Common myeloid progenitor, CD34-positive (primary cell): ENCODE measurements at regions not wholly inside any gene's neighbourhood (a gene's known extent, or its start where the extent isn't known, plus 50 kb on each side); places are given as distances from the start of the nearest gene placed in this dataset.

Experiments used
- CTCF ChIA-PET: fragments of 350-600 bp; sonication (Branson Sonifier 250); formaldehyde crosslinking; loops from one replicate; lab custom pipeline; 2021; ENCODE audit warnings: antibody characterized with exemption; lab: Charles Lee
- POLR2A ChIA-PET: fragments of 350-600 bp; sonication (Branson Sonifier 250); formaldehyde crosslinking; loops from one replicate; lab custom pipeline; 2021; ENCODE audit warnings: antibody characterized with exemption; lab: Charles Lee
- DNase-seq, 3 donors: peaks; one replicate each; pipeline versions ENCODE4 v3.0.0 to v3.0.0-alpha.2; 2013
- H3K27ac ChIP-seq, 2 experiments: 1 replicate in 1 of 2; 2 replicates in 1 of 2; pipeline ENCODE4 v1.7.0; 2013; ENCODE audit warnings: inconsistent platforms in 2 of 2, low read length in 2 of 2, mild to moderate bottlenecking in 2 of 2, low read depth in 1 of 2, moderate library complexity in 1 of 2; ENCODE audit not compliant: severe bottlenecking in 2 of 2, insufficient read depth in 1 of 2, poor library complexity in 1 of 2
- H3K27me3 ChIP-seq, 5 experiments: replicated peaks in 2 of 5; 1 replicate in 3 of 5; 2 replicates in 2 of 5; pipeline versions ENCODE4 v1.6.1 to v1.7.0; 2013; ENCODE audit warnings: low read length in 4 of 5, mild to moderate bottlenecking in 2 of 5, moderate library complexity in 2 of 5, inconsistent platforms in 1 of 5; ENCODE audit not compliant: insufficient read depth in 5 of 5, control insufficient read depth in 4 of 5
- H3K36me3 ChIP-seq, 4 experiments: 1 replicate in 2 of 4; 2 replicates in 2 of 4; pipeline versions ENCODE4 v1.6.1 to v1.7.0; 2013; ENCODE audit warnings: low read length in 3 of 4, control low read depth in 1 of 4, mild to moderate bottlenecking in 1 of 4; ENCODE audit not compliant: control insufficient read depth in 4 of 4, insufficient read depth in 4 of 4
- H3K4me1 ChIP-seq, 4 experiments: 1 replicate in 3 of 4; 2 replicates in 1 of 4; pipeline versions ENCODE4 v1.6.1 to v1.7.1; 2013; ENCODE audit warnings: low read length in 3 of 4, mild to moderate bottlenecking in 3 of 4, control low read depth in 1 of 4, inconsistent platforms in 1 of 4, moderate library complexity in 1 of 4; ENCODE audit not compliant: control insufficient read depth in 4 of 4, insufficient read depth in 4 of 4; ENCODE audit errors: control extremely low read depth in 1 of 4
- H3K4me3 ChIP-seq, 7 experiments: 1 replicate in 4 of 7; 2 replicates in 3 of 7; pipeline versions ENCODE4 v1.5.1 to v1.7.0; 2013; ENCODE audit warnings: mild to moderate bottlenecking in 7 of 7, low read length in 6 of 7, moderate library complexity in 6 of 7, inconsistent platforms in 2 of 7, low read depth in 2 of 7, control low read depth in 1 of 7; ENCODE audit not compliant: insufficient read depth in 4 of 7, control insufficient read depth in 1 of 7; ENCODE audit errors: extremely low read depth in 1 of 7
- H3K9me3 ChIP-seq, 5 experiments: 1 replicate in 4 of 5; 2 replicates in 1 of 5; pipeline versions ENCODE4 v1.6.1 to v1.7.1; 2013; ENCODE audit warnings: low read length in 4 of 5, mild to moderate bottlenecking in 2 of 5, inconsistent platforms in 1 of 5, low read depth in 1 of 5, moderate library complexity in 1 of 5; ENCODE audit not compliant: control insufficient read depth in 4 of 5, insufficient read depth in 2 of 5; ENCODE audit errors: control extremely low read depth in 1 of 5
- WGBS: methylation state at CpG from one replicate; pipeline ENCODE4 v1.1.5; 2013; ENCODE audit not compliant: insufficient coverage; 5-methylcytosine and 5-hydroxymethylcytosine counted together

- Histone ChIP-seq H3K4me3 (no peak overlapping the region), H3K4me1 (no peaks in the 10 kb centered on the region), H3K36me3 (no peaks in the 10 kb centered on the region), H3K27ac (no peak overlapping the region), H3K9me3 (peaks cover 0 to 4% (median 0%) of the 10 kb centered on the region in 5 experiments), H3K27me3 (peaks cover 0 to 6% (median 3%) of the 10 kb centered on the region in 5 experiments)
- 98% methylated on average over 6 of the region's 7 CpGs for WGBS
- POLR2A ChIA-PET, result no interaction called here
- DNase-seq, result no peak
- CTCF ChIA-PET, result no interaction called here
Measured at GRCh38 chr2:237200462-237200861, 114.8 kb downstream of the COPS8 start.

GRCh38 chr2:237201461-237202287 lies 116.0 kb downstream of the COPS8 start:
- no peaks in the 10 kb centered on the region for H3K36me3 ChIP-seq
- H3K4me3 ChIP-seq, result no peak overlapping the region
- H3K9me3 ChIP-seq, result peaks cover 0 to 4% (median 0%) of the 10 kb centered on the region in 5 experiments
- DNase-seq, result peak in 1 of 3 donors; percentile 1
- ChIA-PET POLR2A (interaction anchor here (0.7 kb wide), 1 partner anchor 172 kb away, joined by 3 read pairs; no protein-coding TSS in a partner anchor), CTCF (no interaction called here)
- H3K27me3 ChIP-seq, result peaks cover 0 to 4% (median 3%) of the 10 kb centered on the region in 5 experiments
- no peaks in the 10 kb centered on the region for H3K4me1 ChIP-seq
- no peak overlapping the region for H3K27ac ChIP-seq
- 89% methylated on average over 12 of the region's 14 CpGs for WGBS

- Histone ChIP-seq H3K27ac (no peak overlapping the region), H3K27me3 (peaks cover 0 to 4% (median 0%) of the 10 kb centered on the region in 5 experiments), H3K4me3 (no peak overlapping the region), H3K4me1 (no peaks in the 10 kb centered on the region), H3K9me3 (peaks cover 0 to 4% (median 0%) of the 10 kb centered on the region in 5 experiments), H3K36me3 (no peaks in the 10 kb centered on the region)
- 97% methylated on average over 11 of the region's 13 CpGs for WGBS
- DNase-seq, result no peak
- ChIA-PET CTCF (no interaction called here), POLR2A (no interaction called here)
Measured at GRCh38 chr2:237202288-237203030, 116.8 kb downstream of the COPS8 start.

GRCh38 chr2:237205043-237205541 lies 119.4 kb downstream of the COPS8 start:
- POLR2A ChIA-PET, result no interaction called here

GRCh38 chr2:237205561-237205971 lies 119.9 kb downstream of the COPS8 start:
- DNase-seq, result no peak
- H3K9me3 ChIP-seq, result peaks cover 0 to under 1% (median 0%) of the 10 kb centered on the region in 5 experiments
- no peak overlapping the region for H3K27ac ChIP-seq
- no peak overlapping the region for H3K4me3 ChIP-seq
- 77% methylated on average over 8 of the region's 8 CpGs for WGBS
- H3K4me1 ChIP-seq, result no peaks in the 10 kb centered on the region
- no peaks in the 10 kb centered on the region for H3K36me3 ChIP-seq
- H3K27me3 ChIP-seq, result peaks cover 0 to 9% (median under 1%) of the 10 kb centered on the region in 5 experiments
- CTCF ChIA-PET, result interaction anchor here (1.8 kb wide), 1 partner anchor 9 kb away, joined by 7 read pairs; no protein-coding TSS in a partner anchor
- POLR2A ChIA-PET, result no interaction called here

More at GRCh38 chr2:237205043-237205541, 119.4 kb downstream of the COPS8 start:
- no peak overlapping the region for H3K27ac ChIP-seq
- no peak for DNase-seq
- H3K4me1 ChIP-seq, result no peaks in the 10 kb centered on the region
- H3K36me3 ChIP-seq, result no peaks in the 10 kb centered on the region
- 92% methylated on average over 8 of the region's 8 CpGs for WGBS
- CTCF ChIA-PET, result interaction anchor here (1.8 kb wide), 1 partner anchor 9 kb away, joined by 7 read pairs; no protein-coding TSS in a partner anchor
- H3K27me3 ChIP-seq, result peaks cover 0 to 9% (median 0%) of the 10 kb centered on the region in 5 experiments
- peaks cover 0 to 4% (median 0%) of the 10 kb centered on the region in 5 experiments for H3K9me3 ChIP-seq
- H3K4me3 ChIP-seq, result no peak overlapping the region

GRCh38 chr2:237207646-237208045 lies 122.0 kb downstream of the COPS8 start:
- H3K27ac ChIP-seq, result no peak overlapping the region
- POLR2A ChIA-PET, result no interaction called here

More at GRCh38 chr2:237207646-237208045, 122.0 kb downstream of the COPS8 start:
- 79% methylated on average over 5 of the region's 7 CpGs for WGBS
- Histone ChIP-seq H3K4me3 (no peak overlapping the region), H3K27me3 (peaks cover 0 to 9% (median 3%) of the 10 kb centered on the region in 5 experiments), H3K36me3 (no peaks in the 10 kb centered on the region), H3K4me1 (no peaks in the 10 kb centered on the region), H3K9me3 (peaks cover 0 to 5% (median 0%) of the 10 kb centered on the region in 5 experiments)
- DNase-seq, result no peak
- CTCF ChIA-PET, result no interaction called here
